GM10266 (cell line): ENCODE measurements at regions not wholly inside any gene's neighbourhood (a gene's known extent, or its start where the extent isn't known, plus 50 kb on each side); places are given as distances from the start of the nearest gene placed in this dataset.

Experiments
- DNase-seq: peaks from one replicate; pipeline ENCODE4 v3.0.0; 2012; ENCODE audit errors: extremely low spot score
- TF ChIP-seq, protein P1 (sequence below): IDR thresholded peaks from 2 replicates; pipeline ENCODE4 v1.5.1; 2012; ENCODE audit warnings: mild to moderate bottlenecking, low read depth; ENCODE audit not compliant: control insufficient read depth, insufficient read depth; ENCODE audit errors: missing control alignments

DNA sequence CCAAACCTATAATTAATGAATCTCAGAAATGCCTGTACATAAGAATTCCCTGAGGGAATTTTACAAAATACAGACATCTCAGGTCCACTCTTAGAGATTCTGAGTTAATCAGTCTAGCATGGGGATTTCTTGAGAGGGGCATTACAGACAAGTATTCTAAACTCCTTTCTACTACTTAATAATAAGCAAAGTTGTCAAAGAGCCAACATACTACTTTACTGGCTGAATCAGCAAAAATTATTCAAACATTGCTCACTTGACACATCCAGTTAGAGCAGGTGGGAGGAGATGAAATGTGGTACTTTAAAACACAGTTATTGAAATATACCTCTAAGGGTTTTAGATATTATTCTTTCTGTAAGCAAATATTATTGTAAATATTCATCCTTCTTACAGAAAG is 1164.7 kb downstream of the CDY2B start:
- no peak for DNase-seq
- TF ChIP-seq, protein P1, sequence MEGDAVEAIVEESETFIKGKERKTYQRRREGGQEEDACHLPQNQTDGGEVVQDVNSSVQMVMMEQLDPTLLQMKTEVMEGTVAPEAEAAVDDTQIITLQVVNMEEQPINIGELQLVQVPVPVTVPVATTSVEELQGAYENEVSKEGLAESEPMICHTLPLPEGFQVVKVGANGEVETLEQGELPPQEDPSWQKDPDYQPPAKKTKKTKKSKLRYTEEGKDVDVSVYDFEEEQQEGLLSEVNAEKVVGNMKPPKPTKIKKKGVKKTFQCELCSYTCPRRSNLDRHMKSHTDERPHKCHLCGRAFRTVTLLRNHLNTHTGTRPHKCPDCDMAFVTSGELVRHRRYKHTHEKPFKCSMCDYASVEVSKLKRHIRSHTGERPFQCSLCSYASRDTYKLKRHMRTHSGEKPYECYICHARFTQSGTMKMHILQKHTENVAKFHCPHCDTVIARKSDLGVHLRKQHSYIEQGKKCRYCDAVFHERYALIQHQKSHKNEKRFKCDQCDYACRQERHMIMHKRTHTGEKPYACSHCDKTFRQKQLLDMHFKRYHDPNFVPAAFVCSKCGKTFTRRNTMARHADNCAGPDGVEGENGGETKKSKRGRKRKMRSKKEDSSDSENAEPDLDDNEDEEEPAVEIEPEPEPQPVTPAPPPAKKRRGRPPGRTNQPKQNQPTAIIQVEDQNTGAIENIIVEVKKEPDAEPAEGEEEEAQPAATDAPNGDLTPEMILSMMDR = no peak

DNA sequence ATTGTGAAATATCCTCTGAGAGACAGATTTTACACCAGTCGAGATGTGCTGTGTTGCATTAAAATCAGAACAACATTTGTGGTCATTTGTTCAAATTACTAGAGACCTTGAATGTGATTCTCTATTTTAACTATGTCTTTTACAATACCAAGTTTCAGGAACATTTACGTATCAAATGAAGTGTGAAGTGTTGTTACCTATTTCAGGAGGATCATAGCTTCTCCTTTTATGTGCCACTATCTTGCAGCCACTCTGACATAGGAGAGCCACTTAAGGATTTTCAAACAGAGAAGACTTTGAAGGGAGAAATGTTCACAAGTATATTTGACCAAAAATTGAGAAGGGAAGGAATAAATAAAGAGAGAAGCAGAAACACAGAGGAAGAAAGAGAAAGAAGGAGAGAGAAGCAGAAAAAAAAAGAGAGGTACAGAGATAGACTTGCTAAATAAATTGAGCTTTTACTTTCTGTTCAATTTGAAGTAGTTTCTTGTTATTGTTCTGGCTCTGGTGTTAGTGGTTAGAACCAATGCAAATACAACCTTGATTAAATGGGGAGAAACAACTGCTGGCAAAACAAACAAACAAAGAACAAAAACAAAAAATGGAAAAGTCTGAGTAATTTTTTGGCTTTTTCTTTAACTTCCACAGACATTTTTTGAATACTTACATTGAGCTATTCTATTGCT is 1206.8 kb downstream of the CDY2B start:
- no peak for DNase-seq
- TF ChIP-seq, protein P1 = no peak

DNA sequence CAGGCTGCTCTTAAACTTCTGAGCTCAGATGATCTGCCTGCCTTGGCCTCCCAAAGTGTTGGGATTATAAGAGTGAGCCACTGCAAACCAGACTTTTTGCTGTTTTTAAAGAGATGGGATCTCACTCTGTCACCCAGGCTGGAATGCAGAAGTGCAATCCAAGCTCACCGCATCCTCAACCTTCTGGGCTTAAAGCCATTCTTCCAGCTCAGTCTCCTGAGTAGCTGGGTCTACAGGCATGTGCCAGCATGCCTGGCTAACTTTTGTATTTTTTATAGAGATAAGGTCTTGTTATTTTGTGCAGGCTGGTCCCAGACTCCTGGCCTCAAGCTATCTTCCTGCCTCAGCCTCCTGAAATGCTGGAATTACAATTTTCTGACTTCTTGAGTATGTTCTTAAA is 1211.6 kb downstream of the CDY2B start:
- TF ChIP-seq, protein P1 = no peak
- no peak for DNase-seq

DNA sequence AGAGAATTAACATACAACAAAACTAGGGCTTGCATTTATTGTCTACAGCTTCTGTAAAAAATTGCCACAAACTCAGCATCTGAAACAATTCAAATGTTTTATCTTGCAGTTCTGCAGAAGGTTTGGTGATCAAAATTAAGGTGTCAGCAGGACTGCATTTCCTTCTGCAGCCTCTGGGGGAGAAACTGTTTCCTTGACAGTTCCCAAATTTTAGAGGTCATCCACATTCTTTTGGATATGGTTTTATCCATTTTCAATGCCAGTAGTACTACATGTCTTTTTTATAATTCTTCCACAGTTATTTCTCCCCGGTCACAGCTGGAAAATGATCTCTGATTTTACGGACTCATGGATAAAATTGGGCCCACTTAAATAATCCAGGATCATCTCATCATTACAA is 1217.3 kb downstream of the CDY2B start:
- TF ChIP-seq, protein P1 = no peak
- no peak for DNase-seq

DNA sequence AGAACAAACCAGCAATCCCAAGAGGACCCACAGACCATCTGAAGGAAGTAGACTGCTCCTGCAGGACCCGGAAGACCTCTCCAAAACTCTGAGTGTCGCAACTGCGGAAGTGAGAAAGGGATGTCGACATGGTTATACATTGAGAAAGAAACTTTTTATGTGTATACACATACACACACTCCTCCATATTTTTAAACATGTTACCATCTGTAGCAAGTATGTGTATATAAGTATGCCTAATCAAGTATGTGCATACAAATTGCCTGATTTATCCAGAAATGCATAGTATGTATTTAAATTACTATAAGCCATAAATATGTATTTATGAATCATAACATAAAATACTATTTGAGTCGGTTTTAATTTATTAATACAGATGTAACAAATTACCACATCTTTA is 1220.7 kb downstream of the CDY2B start:
- no peak for DNase-seq
- TF ChIP-seq, protein P1 = no peak

DNA sequence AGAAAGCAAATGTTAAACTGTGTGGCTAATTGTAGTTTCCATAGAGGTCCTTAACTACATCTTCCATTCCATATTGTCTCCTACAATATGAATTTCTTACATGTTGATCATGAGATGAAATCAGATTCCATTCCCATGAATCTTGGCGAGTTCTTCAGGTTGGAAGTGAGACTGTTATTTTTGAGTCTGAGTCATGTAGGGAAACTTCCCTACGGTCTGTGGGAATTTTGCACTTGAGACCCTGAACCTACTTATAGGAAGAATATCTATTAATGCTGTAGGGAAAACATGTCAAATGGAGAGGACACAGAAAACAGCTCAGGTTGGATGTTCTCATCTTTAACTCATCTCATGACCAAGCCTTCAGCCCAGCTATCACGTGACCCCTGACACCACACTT is 1226.0 kb downstream of the CDY2B start:
- TF ChIP-seq, protein P1 = no peak
- DNase-seq = no peak

DNA sequence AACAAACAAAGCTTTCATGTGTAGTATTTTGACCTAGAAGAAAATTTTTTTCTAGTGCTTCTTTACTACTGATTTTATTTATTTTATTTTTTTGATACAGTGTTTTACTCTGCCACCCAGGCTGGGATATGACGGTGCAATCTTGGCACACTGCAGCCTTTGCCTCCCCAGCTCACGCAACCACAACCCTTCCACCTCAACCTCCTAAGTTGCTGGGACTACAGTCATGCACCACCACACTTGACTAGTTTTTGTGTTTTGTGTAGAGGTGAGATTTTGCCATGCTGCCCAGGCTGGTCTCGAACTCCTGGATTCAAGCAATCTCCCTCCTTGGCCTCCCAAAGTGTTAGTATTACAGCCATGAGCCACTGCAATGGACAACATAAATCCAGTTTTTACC is 1234.0 kb downstream of the CDY2B start:
- TF ChIP-seq, protein P1 = no peak
- no peak for DNase-seq
